IPS DF 4.7 (cell line): ENCODE measurements at regions not wholly inside any gene's neighbourhood (a gene's known extent, or its start where the extent isn't known, plus 50 kb on each side); places are given as distances from the start of the nearest gene placed in this dataset.

ENCODE experiments used
- DNase-seq: peaks from one replicate; pipeline ENCODE4 v3.0.0-alpha.2; 2013; ENCODE audit warnings: low spot score; ENCODE audit errors: extremely low read depth

DNA sequence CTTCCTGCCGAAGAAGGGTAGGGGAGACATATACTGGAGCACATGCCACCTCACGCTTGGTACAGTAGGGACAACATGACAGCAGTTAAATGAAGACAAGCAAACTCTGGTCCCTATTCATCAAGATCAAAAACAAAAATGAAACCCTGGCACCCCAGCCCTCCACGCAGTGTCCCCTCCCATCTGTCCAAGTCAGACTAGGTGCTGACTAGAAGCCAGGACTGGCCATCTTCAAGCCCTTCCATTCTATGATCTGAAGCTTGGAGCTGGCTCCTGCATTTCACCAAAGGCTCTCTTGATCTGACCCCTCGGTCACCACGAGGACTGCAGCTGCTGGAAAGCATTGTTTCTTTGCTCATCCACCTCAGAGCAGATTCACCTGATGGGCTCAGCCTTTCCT is 158.9 kb upstream of the GGTLC1 start:
- no peak for DNase-seq

DNA sequence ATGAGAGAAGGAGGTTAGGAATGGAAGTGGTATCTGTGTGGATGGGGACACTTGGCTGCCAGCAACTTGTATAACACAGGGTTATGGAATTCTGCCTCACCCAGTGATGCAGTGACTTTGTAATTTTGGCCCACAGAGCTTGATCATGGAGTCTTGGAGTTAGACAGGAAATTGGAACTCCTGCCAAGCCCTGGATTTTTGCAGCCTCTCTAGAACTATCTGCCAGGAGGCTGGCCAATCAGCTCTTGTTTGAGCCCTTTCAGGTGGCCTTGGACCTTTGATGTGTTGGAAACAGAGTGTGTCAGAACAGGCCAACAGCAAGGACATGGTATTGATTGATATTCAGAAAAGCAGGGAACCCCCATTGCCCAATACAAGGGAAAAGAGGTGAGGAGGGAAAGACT is 157.7 kb upstream of the GGTLC1 start:
- DNase-seq: no peak

DNA sequence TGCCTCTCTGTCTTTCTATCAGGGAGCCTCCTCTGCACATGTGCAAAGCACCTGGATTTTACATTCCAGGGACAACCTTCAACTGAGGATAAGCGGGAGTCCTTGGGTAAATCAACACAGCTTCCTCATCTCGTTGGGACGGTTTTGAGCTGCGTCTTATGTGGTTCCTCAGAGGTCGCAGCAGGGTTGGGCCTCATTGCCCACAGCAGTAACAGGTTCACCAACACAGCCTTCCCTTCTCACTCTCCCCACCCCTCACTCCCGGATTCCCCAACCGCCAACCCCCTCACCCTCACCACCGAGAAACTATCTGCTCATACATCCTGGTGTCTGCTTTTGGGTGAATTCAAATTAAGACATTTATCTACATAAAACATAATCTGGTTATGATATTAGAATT is 155.8 kb upstream of the GGTLC1 start:
- DNase-seq: no peak

DNA sequence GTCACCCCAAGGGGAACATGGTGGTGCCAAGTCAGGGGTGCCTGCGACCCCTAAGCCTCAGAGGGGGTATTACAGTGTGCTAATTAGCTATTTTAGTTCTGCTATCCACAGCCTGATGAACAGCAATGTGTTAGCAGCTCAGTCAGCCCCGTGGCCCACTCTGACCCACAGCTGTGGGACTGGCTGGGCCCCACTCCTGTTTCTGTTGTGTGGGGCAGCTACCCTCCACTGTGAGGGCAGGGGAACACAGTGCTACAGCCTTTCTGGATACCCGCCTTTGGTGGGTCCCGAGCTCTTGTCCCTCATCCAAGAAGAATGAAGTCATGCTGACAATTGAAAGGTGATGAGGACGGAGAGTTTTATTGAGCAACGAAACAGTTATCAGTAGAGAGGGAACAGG is 152.5 kb upstream of the GGTLC1 start:
- DNase-seq: no peak

DNA sequence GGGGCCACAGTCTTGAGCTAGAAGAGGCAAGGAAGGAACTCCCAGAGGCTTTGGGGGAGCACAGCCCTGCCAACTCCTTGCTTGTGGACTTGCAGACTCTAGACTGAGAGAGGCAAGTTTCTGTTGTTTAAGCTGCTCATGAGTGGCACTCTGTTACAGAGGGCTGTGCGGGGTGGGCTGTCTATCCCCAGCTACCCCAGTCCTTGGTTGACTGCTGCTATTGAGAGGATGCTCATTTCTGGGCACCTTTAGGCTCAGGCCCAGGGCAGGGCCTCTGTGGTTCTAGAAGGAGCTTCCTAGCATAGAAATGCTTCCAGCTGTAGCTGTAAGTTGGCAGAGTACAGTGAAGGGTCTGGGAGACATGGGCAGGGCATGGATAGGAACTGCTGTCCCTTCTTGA is 151.3 kb upstream of the GGTLC1 start:
- DNase-seq: no peak

DNA sequence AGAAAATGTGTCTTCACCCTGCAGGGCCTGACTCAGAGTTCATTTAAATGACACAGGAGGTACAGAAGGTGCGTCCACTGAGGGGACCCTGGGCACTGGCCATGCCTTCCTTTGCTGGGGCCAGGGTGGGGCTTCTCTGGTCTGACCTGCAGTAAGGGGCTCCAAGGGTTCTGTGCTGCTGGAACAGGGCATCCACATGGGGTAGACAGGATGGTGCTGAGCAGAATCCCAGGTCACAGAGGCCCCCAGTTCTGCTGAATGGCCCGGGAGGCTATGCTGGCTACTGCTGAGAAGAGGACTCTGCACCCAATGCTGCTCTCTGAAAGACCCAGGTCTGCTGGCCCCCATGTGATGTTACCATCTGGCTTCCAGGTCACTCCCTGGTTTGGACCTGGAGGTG is 150.4 kb upstream of the GGTLC1 start:
- no peak for DNase-seq

DNA sequence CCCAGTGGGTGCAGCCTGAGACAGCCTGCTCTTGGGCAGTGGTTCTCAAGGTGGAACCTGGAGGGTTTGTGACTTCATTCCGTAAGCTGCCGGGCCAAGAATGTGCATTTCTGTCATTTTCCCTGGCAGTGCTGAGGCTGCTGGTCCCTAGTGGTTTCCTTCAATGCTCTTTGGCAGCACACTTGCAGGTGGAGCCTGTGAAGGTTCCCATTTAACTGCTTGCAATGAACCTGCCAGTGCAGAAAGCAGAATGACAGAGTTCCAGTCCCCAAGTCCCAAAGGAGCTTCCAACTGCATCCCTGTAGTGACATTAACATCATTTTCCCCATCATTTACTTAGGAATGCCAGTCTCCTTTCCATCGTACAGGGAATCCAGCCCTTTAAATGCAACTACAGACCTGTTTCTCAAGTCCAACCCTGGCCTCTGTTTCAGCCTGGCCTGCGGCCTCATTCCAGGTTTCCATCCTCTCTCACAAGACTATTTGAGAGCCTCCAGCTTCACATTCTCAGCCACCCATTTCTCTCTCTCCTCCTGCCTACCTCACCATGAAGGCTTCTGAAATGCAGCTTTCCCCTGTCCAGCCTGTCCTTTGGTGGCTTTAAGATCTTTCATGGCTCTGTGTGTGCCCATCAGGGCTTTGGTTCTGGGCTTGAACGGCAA is 149.7 kb upstream of the GGTLC1 start:
- no peak for DNase-seq

DNA sequence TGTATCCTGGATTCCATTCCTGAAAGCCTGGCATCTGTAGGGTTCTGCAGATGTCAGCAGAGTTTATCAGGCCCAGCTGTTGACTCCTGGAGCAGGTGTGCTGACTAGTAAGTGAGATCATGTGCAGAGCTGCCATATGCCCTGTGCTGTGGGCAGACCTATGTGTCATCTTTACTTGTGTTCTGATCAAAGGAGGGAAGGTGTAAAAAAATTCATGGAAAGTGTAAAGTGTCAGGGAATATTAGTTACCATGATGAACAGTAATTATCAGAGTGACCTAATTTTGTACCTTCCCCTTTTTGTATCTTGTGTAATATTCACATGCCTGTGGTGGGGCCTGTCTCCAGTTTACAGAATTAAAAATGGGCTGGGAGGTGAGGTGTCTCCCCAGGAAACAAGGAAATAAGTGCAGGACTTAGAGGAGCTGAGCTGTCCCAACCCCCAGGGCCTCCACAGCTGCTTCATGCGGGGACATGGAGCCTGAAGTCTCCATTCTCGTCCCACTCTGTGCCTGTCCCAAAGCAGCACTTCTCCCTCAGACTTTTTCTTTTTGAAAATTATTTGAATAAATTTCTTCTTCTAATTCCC is 148.2 kb upstream of the GGTLC1 start:
- DNase-seq: no peak

DNA sequence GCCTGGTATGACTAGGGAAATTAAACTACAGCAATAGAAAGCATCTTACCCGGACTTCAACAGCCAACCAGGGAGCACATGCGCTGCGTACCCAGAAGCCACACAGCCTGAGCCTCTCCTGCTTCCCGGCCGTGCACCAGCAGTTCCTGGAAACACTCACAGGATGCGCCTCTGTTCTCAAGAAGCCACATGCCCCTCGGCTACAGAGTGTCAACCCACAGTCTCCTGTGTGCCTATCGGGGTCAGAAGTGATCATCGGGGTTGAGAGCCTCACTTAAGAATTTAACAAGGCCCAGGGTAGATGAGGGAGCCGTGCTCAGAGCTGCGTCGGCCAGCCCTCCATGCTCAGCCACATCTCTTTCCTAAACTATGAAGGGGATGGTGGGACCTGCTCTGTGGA is 147.2 kb upstream of the GGTLC1 start:
- DNase-seq: no peak

DNA sequence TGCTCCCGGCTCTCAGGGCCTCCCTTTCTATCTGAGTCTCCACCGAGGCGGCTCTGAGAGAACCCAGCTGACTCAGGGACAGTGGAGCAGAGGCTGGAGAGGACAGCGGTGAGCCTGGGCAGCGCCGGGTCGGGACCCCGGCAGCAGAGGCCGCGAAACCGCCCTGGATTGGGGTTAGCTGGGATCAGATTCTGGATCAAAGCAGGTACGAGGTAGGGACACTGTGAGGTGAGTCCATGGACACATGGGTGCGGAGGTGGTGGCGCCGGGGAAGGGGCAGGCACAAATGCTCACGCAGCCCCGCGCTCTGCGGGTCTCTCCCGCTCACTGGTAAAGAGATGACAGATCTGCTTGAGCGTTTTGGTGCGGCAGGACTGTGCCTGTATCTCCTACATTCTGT is 146.4 kb upstream of the GGTLC1 start:
- no peak for DNase-seq

DNA sequence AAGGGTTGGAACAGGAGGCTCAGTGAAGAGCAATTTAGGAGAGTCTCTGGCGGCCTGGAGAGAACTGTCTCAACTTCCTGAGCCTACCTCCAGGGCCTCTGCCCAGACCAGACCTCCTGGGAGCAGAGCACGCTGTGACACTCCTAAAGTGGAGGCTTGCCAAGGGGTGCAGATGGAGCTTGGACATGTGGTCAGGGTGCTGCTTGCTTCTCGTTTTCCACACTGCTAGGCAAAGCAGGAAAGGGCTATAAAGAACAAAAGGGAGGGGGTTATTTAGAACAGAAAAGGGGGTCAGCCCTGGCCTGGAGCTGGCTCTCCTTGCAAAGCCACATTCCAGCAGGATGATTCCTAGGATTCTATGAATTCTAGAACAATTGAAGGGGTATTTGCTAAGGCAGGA is 145.7 kb upstream of the GGTLC1 start:
- DNase-seq: no peak

DNA sequence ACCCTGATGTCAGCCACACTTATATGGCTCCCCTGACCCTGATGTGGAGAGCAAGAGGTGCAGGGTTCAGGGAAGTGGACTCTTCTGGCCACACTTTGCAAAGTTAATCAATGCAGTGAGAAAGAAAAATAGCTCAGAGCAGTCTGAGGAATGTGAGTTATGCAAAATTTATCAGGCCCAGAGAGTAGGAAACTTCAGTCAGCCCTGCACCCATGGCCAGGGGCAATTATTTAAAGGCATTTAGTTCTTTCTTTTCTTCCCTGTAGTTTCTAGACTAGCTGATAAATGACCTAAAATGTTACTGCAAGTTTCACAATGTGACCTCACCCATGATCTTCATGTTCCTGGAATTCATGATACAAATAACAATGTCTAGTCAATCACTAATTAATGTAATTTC is 143.7 kb upstream of the GGTLC1 start:
- DNase-seq: no peak

DNA sequence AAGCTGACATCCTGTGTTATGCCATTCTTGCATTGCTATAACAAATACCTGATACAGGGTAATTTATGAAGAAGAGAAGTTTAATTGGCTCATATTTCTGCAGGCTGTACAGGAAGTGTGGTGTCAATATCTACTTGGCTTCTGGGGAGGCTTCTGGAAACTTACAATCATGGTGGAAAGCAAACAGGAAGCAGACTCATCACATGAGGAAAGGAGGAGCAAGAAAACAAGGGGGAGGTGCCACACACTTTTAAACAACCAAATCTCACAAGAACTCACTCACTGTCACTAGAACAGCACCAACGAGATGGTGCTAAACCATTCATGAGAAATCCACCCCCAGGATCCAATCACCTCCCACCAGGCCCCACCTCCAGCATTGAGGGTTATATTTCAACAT is 143.1 kb upstream of the GGTLC1 start:
- DNase-seq: no peak

DNA sequence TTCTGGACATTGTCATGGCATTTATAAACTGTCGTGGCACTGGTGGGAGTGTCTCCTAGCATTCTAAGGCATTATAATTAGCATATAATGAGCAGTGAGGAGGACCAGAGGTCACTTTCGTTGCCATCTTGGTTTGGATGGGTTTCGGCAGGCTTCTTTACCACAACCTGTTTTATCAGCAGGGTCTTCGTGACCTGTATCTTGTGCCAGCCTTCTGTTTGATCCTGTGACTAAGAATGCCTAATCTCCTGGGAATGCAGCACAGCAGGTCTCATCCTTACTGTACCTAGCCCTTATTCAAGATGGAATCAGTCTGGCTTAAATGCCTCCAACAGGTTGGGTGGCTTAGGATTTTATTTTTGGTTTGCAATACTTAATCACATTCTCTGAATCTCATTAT is 142.7 kb upstream of the GGTLC1 start:
- DNase-seq: no peak

DNA sequence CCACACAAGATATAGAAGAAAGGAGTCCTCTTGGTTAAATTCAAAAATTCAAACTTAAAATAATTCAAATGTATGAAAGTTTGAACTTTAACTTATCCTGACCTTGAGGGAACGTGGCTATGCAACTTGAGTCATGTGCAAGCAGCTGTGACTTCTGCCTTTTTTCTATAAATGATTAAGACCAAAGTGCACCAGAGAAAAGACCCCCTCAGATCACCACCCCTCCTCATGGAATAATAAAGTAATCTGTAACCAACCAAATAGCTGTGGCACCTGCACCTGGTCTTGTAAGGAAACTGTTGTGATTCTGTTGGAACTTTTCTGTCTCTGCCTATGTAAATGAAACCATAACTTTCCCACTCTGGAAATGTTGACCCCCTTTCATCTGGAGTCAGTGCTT is 141.1 kb upstream of the GGTLC1 start:
- DNase-seq: no peak

DNA sequence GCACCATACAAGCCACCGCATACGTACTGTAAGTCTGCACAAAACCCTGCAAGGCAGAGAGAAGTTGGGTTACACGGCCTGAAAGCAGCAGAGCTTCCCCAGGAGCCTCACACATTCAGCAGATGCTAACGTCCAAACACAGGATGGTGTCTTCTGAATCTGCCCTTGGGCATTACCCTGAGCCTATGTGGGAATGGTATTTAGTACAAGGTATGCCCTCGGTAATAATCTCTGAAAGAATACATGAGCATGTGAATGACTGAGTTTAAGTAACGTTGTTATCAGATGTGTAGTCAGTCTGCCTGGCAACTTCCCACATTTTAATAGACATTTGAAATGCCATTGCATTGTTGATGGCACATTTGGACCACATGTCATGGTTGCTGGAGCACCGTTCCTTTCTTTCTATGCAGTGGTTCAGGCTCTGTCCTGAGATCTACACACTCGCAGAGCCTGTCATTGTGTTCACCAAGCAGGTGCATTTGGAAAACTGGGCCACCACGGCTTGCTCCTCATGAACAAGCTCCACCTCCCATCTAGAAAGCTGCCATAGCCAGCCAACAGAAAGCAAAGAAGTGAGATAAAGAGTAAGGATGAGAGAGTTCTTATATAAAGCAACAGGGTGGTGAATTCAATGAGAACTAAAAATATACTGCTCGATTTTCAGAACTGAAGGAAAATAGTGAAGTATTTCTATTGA is 136.5 kb upstream of the GGTLC1 start:
- DNase-seq: no peak

DNA sequence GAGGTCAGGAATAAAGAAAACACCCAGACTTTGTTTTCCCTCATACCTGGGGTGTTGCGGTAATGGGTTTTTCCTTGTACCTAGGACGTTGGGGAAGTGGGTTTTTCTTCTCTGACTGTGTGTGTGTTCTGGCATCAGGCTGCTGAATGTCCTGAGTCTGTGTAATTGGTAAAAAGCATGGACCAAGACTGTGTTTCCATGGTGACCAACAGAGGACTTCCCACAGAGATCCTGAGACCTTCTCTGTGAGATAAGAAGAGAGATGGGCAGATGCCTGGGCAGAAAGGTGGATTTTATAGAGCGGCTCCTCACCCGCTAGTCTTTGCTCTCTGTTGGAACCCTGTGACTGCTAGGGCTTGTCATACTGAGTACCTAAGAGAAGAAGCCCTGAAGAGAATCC is 135.4 kb upstream of the GGTLC1 start:
- DNase-seq: no peak

DNA sequence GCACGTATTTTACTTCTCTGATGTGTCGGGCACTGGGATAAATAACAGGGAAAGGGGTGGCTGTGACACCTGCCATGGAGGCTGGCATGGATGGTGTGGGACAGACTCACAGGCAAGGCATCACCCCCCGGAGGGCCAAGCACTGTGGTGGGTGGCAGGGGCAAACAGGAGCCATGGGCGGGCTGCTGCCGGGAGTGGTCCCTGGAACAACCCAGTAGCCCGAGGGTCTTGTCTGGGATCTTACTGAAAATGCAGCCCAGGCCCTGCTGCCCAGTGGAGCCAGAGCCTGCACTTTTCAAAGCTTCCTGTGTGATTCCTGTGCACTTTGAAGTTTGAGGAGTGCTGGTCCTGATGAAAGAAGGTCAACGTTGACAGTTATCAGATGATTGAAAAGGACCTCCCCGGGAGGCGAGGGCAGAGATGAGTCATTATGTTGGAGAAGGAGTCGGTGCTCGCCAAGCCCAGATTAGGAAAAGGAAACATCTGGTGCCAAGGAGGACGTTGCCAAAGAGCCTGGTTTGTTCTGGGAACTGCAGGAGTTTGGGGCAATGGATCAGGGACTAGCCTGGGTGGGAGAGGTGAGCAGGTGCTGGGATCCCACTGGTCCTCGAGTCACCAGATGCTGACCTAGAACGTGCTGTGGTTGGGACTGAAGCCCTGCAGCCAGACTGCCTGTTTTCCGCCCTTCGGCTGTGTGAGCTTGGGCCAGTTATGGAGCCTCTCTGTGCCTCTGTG is 130.0 kb upstream of the GGTLC1 start:
- DNase-seq: no peak

DNA sequence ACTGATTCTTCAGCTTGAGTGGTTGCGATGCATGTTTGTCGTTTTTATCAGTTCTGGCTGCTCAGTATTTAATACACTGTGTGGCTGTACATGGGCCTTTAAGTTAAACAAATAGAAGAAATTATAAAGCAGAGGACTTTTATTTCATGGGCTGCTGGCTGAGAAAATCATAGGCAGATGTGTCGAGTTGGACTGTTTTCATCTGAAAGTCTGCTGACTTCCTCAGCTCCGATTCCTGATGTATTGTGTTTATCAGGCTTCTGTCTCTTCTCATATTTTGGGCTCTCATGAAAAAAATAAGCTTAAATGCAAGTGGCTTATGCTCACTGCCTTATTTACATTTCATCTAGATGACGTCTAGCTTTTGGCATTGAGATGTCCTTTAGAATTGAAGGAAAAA is 129.5 kb upstream of the GGTLC1 start:
- DNase-seq: no peak

DNA sequence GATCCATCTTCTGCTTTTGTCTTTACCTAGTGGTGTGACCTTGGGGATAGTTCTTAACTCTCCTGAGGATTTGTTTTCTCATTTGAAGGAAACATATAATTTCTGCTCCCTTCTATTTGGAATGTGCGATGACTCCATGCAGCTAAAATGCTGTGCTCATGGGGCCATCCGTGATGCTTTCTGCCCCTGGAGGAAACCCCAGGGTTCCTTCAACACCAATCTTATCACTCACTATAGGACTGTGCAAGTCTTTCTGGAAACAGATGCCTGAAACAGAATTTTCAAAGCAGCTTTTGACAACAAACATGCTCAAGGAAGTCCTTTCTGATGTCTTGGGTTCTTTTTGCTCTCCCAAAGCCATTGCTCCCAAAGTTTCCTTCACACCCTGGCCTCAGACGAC is 128.8 kb upstream of the GGTLC1 start:
- no peak for DNase-seq

DNA sequence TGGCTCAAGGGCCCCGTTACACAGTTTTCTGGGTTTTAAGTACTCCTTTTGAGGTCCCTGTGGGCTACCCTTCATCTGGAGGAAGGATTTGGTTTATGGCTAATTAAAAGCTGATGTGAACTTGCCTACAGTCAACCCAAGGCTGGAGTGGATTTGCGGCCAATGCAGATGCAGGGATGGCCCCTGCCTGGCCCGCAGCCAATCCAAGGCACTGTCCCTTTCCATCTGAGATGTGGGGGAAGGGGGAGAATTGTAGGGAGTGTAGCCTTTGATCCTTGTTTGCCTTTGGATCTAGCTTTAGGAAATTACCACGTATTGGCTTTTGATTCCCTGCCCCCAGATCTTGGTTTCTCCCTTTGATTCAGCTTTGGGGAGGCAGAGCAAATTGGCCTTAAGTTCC is 128.0 kb upstream of the GGTLC1 start:
- DNase-seq: no peak

DNA sequence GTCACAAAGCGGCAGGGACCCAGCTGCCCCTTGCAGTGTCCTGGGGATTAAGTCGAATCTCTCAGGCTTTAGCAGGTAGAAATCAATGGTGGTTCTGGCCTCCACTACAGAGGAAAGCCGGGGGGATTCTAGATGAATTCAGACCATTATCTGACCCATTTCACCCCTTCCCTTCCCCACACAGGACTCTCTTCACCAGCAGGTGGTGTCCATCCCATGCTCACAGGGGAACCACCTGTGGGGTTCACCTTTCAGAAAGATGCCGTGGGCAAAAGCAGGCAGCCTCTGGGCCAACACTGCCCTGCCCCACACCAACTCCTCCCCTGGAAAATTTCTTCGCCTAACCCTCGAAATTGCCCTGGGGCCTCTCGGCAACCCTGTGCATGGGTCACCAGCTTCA is 123.8 kb upstream of the GGTLC1 start:
- no peak for DNase-seq
